SK-N-SH (cell line): ENCODE measurements at regions not wholly inside any gene's neighbourhood (a gene's known extent, or its start where the extent isn't known, plus 50 kb on each side); places are given as distances from the start of the nearest gene placed in this dataset.
"Not testable (repeated sequence)": the region's sequence is repeated elsewhere in the genome, so short reads cannot be mapped to it uniquely, and the experiment has no call there.

Source experiments
- CTCF ChIA-PET: fragments of 300-600, 350-600 bp; formaldehyde crosslinking; extraction: SDS; loops from one replicate; lab custom pipeline; 2021; lab: Yijun Ruan, JAX
- POLR2A ChIA-PET: fragments of 350-600 bp; sonication (Branson Sonifier 250); formaldehyde crosslinking; extraction: SDS; loops from one replicate; lab custom pipeline; 2020; ENCODE audit warnings: antibody characterized with exemption, inconsistent platforms; lab: Yijun Ruan, JAX
- DNase-seq: peaks from one replicate; pipeline ENCODE4 v3.0.0; 2012
- H2AFZ ChIP-seq: fragments of 200-600 bp; sonication (generic); 2 replicates; pipeline ENCODE4 v1.8.1; 2016; ENCODE audit warnings: antibody characterized with exemption, mild to moderate bottlenecking, low read depth
- H3F3A ChIP-seq: fragments of 200-600 bp; sonication (generic); replicated peaks from 2 replicates; pipeline ENCODE3; 2016; ENCODE audit warnings: antibody characterized with exemption, mild to moderate bottlenecking; ENCODE audit not compliant: insufficient read depth
- H3K27ac ChIP-seq, 2 experiments: fragments of 200-500 bp in 1 of 2; fragments of 200-600 bp in 1 of 2; sonication (Bioruptor generic) in 1 of 2; sonication (generic), shearing (Covaris generic) in 1 of 2; 2 replicates each; pipeline versions ENCODE4 v1.5.1 to v1.6.1; 2014 to 2016; ENCODE audit warnings: low read depth in 2 of 2, inconsistent platforms in 1 of 2, low read length in 1 of 2, mild to moderate bottlenecking in 1 of 2, mixed read lengths in 1 of 2
- H3K27me3 ChIP-seq: fragments of 200-600 bp; sonication (generic), shearing (Covaris generic); 2 replicates; pipeline ENCODE4 v1.6.1; 2016; ENCODE audit warnings: mixed run types; ENCODE audit not compliant: insufficient read depth
- H3K36me3 ChIP-seq, 2 experiments: fragments of 200-500 bp in 1 of 2; fragments of 200-600 bp in 1 of 2; sonication (Bioruptor generic) in 1 of 2; sonication (generic) in 1 of 2; replicated peaks in 1 of 2; 2 replicates each; pipeline versions ENCODE3 to v1.5.1; 2014 to 2016; ENCODE audit warnings: low read length in 1 of 2, mild to moderate bottlenecking in 1 of 2; ENCODE audit not compliant: insufficient read depth in 2 of 2, control insufficient read depth in 1 of 2
- H3K4me1 ChIP-seq, 2 experiments: fragments of 200-500 bp in 1 of 2; fragments of 200-600 bp in 1 of 2; sonication (Bioruptor generic) in 1 of 2; sonication (generic), shearing (Covaris generic) in 1 of 2; 2 replicates each; pipeline versions ENCODE4 v1.5.1 to v1.6.1; 2014 to 2016; ENCODE audit warnings: low read depth in 1 of 2, low read length in 1 of 2, mixed run types in 1 of 2; ENCODE audit not compliant: insufficient read depth in 2 of 2, control insufficient read depth in 1 of 2
- H3K4me2 ChIP-seq: fragments of 200-600 bp; sonication (generic), shearing (Covaris generic); 2 replicates; pipeline ENCODE4 v1.6.1; 2017; ENCODE audit warnings: mixed run types
- H3K4me3 ChIP-seq, 2 experiments: fragments of 200-500 bp in 1 of 2; fragments of 200-600 bp in 1 of 2; sonication (Bioruptor generic) in 1 of 2; sonication (generic), shearing (Covaris generic) in 1 of 2; 2 replicates each; pipeline versions ENCODE4 v1.5.1 to v1.8.1; 2014 to 2016; ENCODE audit warnings: low read depth in 2 of 2, inconsistent platforms in 1 of 2, low read length in 1 of 2, mild to moderate bottlenecking in 1 of 2, mixed read lengths in 1 of 2, moderate library complexity in 1 of 2
- H3K79me2 ChIP-seq: fragments of 200-600 bp; sonication (generic); 2 replicates; pipeline ENCODE4 v1.8.1; 2017; ENCODE audit warnings: mild to moderate bottlenecking; ENCODE audit not compliant: insufficient read depth
- H3K9ac ChIP-seq: fragments of 200-600 bp; sonication (generic); 2 replicates; pipeline ENCODE4 v1.6.1; 2017; ENCODE audit warnings: mixed run types
- H3K9me2 ChIP-seq: fragments of 200-600 bp; sonication (generic); 2 replicates; pipeline ENCODE4 v1.6.1; 2017; ENCODE audit warnings: mixed run types
- H3K9me3 ChIP-seq: fragments of 200-600 bp; sonication (generic); 2 replicates; pipeline ENCODE4 v1.6.1; 2017; ENCODE audit warnings: mixed run types, mild to moderate bottlenecking, moderate library complexity
- H4K20me1 ChIP-seq: fragments of 200-600 bp; sonication (generic); 2 replicates; pipeline ENCODE4 v1.6.1; 2017; ENCODE audit warnings: mild to moderate bottlenecking, mixed run types; ENCODE audit not compliant: insufficient read depth
- FOXJ3 ChIP-seq: sonication (generic); formaldehyde crosslinking; IDR thresholded peaks from 2 replicates; pipeline ENCODE4 v1.5.1; 2020; ENCODE audit warnings: mild to moderate bottlenecking, missing genetic modification reagents
- GABPA ChIP-seq: IDR thresholded peaks from 2 replicates; pipeline ENCODE4 v1.4.0; 2012; ENCODE audit warnings: low read depth, mild to moderate bottlenecking
- JUND ChIP-seq: IDR thresholded peaks from 2 replicates; pipeline ENCODE4 v1.4.0; 2012
- MEF2A ChIP-seq: IDR thresholded peaks from 2 replicates; pipeline ENCODE4 v1.4.0; 2012; ENCODE audit warnings: low read depth, borderline replicate concordance
- NFIC ChIP-seq: IDR thresholded peaks from 2 replicates; pipeline ENCODE4 v1.4.0; 2012; ENCODE audit warnings: borderline replicate concordance
- RCOR1 ChIP-seq: fragments of 150-350 bp; IDR thresholded peaks from 2 replicates; pipeline ENCODE4 v1.6.1; 2017; ENCODE audit warnings: antibody characterized with exemption, low read length
- REST ChIP-seq: IDR thresholded peaks from 2 replicates; pipeline ENCODE4 v1.6.1; 2012; ENCODE audit warnings: mild to moderate bottlenecking, low read depth, low read length, moderate library complexity
- SIN3A ChIP-seq: IDR thresholded peaks from 2 replicates; pipeline ENCODE4 v1.6.1; 2012; ENCODE audit warnings: low read depth, mild to moderate bottlenecking, low read length, moderate library complexity, borderline replicate concordance
- SMC3 ChIP-seq: IDR thresholded peaks from 2 replicates; pipeline ENCODE4 v1.6.1; 2012; ENCODE audit warnings: low read depth, low read length, improper control_type of control experiment
- TEAD4 ChIP-seq: IDR thresholded peaks from 2 replicates; pipeline ENCODE4 v1.4.0; 2012; ENCODE audit warnings: mild to moderate bottlenecking, borderline replicate concordance; ENCODE audit not compliant: insufficient read depth
- WGBS: methylation state at CpG from one replicate; pipeline ENCODE4 v1.1.6; 2017; ENCODE audit warnings: low lambda C conversion rate; 5-methylcytosine and 5-hydroxymethylcytosine counted together
- TF ChIP-seq, protein P1 (sequence below): fragments of 150-350 bp; IDR thresholded peaks from 2 replicates; pipeline ENCODE4 v1.6.1; 2016; ENCODE audit warnings: mild to moderate bottlenecking, low read depth, low read length
- TF ChIP-seq, protein P2 (sequence below): fragments of 200-600 bp; sonication (generic); IDR thresholded peaks from 2 replicates; pipeline ENCODE4 v1.6.1; 2017; ENCODE audit warnings: antibody characterized with exemption, mild to moderate bottlenecking, moderate library complexity

DNA sequence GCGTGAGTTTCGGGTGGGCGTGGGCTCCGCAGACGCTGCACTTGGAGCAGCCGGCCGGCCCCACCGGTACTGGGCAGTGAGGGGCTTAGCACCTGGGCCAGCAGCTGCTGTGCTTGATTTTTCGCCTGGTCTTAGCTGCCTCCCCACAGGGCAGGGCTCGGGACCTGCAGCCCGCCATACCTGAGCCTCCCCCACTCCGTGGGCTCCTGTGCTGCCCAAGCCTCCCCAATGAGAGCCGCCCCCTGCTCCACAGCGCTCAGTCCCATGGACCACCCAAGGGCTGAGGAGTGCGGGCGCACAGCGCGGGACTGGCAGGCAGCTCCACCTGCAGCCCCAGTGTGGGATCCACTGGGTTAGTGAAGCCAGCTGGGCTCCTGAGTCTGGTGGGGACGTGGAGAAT lies 546.7 kb upstream of the ROBO1 start:
- H3K9me3 ChIP-seq, H3K79me2 ChIP-seq, POLR2A ChIA-PET, H3F3A ChIP-seq, H3K9ac ChIP-seq, DNase-seq, CTCF ChIA-PET, H2AFZ ChIP-seq, H3K27me3 ChIP-seq, H3K9me2 ChIP-seq, H3K4me3 ChIP-seq, H3K36me3 ChIP-seq, H3K27ac ChIP-seq, H3K4me2 ChIP-seq, H4K20me1 ChIP-seq, H3K4me1 ChIP-seq: not testable (repeated sequence)
- 88% methylated on average over 6 of the region's 19 CpGs for WGBS

- Histone ChIP-seq H3K4me2 (no peak overlapping the region), H2AFZ (no peak overlapping the region), H3K4me3 (no peak overlapping the region), H3K27me3 (no peaks in the 10 kb centered on the region), H4K20me1 (no peaks in the 10 kb centered on the region), H3F3A (no peaks in the 10 kb centered on the region), H3K9me3 (no peaks in the 10 kb centered on the region), H3K9ac (no peak overlapping the region), H3K79me2 (no peaks in the 10 kb centered on the region), H3K4me1 (no peaks in the 10 kb centered on the region), H3K9me2 (no peaks in the 10 kb centered on the region), H3K36me3 (no peaks in the 10 kb centered on the region), H3K27ac (no peak overlapping the region)
- TF ChIP-seq MEF2A (no peak), REST (no peak), FOXJ3 (no peak), JUND (no peak), NFIC (no peak), TEAD4 (no peak), GABPA (no peak), SIN3A (no peak), RCOR1 (no peak), SMC3 (no peak)
- TF ChIP-seq, protein P1, sequence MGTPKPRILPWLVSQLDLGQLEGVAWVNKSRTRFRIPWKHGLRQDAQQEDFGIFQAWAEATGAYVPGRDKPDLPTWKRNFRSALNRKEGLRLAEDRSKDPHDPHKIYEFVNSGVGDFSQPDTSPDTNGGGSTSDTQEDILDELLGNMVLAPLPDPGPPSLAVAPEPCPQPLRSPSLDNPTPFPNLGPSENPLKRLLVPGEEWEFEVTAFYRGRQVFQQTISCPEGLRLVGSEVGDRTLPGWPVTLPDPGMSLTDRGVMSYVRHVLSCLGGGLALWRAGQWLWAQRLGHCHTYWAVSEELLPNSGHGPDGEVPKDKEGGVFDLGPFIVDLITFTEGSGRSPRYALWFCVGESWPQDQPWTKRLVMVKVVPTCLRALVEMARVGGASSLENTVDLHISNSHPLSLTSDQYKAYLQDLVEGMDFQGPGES, result no peak
- TF ChIP-seq, protein P2, sequence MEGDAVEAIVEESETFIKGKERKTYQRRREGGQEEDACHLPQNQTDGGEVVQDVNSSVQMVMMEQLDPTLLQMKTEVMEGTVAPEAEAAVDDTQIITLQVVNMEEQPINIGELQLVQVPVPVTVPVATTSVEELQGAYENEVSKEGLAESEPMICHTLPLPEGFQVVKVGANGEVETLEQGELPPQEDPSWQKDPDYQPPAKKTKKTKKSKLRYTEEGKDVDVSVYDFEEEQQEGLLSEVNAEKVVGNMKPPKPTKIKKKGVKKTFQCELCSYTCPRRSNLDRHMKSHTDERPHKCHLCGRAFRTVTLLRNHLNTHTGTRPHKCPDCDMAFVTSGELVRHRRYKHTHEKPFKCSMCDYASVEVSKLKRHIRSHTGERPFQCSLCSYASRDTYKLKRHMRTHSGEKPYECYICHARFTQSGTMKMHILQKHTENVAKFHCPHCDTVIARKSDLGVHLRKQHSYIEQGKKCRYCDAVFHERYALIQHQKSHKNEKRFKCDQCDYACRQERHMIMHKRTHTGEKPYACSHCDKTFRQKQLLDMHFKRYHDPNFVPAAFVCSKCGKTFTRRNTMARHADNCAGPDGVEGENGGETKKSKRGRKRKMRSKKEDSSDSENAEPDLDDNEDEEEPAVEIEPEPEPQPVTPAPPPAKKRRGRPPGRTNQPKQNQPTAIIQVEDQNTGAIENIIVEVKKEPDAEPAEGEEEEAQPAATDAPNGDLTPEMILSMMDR, result no peak
- ChIA-PET POLR2A (no interaction called here), CTCF (no interaction called here)
- DNase-seq, result no peak
- 46% methylated on average over 7 of the region's 8 CpGs for WGBS
Measured at GRCh38 chr3:80308637-80309036, 540.8 kb upstream of the ROBO1 start.
